Activated gamma-delta T cell (primary cell): ENCODE measurements at regions not wholly inside any gene's neighbourhood (a gene's known extent, or its start where the extent isn't known, plus 50 kb on each side); places are given as distances from the start of the nearest gene placed in this dataset.
A peak's percentile ranks its signal among the peaks of the same experiment; 100 is the strongest.
"Not testable (repeated sequence)": the region's sequence is repeated elsewhere in the genome, so short reads cannot be mapped to it uniquely, and the experiment has no call there.

Source experiments
- DNase-seq: peaks from one replicate; lab custom pipeline; 2025; lab: John Stamatoyannopoulos, UW

GRCh38 chr6:168369786-168370185 lies 50.2 kb upstream of the DACT2 start:
- DNase-seq = no peak

DNA sequence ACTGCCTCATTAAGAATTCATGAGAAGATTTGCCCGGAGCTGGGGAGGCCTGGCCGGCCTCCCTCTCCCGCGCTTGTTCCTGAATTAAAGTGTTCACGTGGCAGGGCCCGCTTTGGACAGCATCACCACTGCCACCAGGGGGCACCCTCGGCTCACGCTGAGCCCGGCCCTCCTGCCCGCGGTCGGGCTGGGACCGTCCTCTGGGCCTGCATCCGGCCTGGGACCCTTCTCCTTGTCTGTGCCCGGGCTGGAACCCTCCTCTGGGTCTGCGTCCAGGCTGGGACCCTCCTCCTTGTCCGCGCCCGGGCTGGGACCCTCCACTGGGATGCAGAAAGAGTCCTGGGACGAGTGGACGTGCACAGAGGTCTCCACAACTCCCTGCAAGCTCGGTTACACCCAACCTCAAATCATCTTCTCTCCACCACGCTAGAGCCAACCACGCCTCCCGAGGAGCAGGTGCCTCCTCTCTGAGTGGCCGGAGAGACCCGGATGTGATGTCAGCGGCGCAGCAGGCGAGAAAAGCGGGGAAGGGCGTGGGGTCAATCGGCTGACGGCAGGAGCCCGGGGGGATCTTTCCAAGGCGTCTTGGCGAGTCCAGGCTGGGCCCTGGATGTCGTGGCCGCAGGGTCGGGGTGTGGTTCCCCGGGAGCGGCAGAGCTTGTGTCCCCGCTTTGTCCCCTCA lies 50.9 kb upstream of the DACT2 start:
- DNase-seq = peak; percentile 26

GRCh38 chr6:168371185-168371584 lies 51.6 kb upstream of the DACT2 start:
- no peak for DNase-seq

GRCh38 chr6:168371618-168371980 lies 52.0 kb upstream of the DACT2 start:
- no peak for DNase-seq

- no peak for DNase-seq
These were observed 52.6 kb upstream of the DACT2 start for GRCh38 chr6:168371981-168372711.

DNA sequence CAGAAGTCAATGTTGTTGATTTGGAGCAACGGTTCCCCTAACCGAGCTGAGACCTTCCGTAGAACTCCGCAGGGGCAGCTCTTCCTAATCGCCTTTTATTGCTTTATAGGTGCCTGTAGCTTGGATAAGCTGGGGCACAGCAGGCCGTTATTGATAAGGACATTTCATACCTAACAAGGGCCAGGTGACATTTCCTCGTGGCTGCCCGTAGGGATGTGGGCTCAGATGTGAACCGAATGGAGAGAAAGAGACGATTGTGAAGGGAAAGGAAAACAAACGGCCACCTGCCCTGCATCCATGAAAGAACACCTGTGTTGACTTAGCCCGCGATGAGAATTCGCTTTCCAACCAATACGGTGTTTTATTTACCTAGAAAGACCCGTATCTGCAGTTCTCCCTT lies 53.3 kb upstream of the DACT2 start:
- no peak for DNase-seq

- no peak for DNase-seq
These were observed 53.8 kb upstream of the DACT2 start for GRCh38 chr6:168373389-168373788.

GRCh38 chr6:168374051-168374502 lies 54.5 kb upstream of the DACT2 start:
- DNase-seq = no peak

DNA sequence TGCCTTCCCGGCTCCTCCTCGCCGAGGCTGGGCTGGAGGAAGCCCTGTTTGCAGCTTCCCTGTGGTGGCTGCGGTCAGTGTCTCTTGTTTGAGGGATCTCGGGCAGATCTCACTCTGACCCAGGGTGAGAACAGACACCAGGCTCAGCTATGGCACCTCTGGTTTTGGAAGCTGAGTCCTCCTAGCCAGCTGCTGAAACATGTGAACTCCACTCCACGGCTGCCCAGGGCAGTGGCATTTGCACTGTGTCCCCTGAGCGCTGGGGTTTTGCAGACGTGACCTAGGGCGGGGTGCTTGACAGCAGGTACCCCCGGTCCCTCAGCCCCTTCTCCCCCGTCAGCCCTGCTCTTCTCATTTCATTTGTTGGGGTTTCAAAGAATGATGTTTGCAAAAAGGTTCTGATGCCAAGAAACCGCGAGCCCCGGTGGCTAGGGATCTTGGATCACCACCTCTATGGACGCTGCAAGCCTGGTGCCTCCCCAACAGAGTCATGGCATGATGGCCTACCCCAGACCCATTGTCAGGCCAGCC lies 55.0 kb upstream of the DACT2 start:
- DNase-seq = no peak

- DNase-seq = no peak
These were observed 56.5 kb upstream of the DACT2 start for GRCh38 chr6:168376120-168376519.

GRCh38 chr6:168376811-168377483 lies 57.4 kb upstream of the DACT2 start:
- no peak for DNase-seq

DNA sequence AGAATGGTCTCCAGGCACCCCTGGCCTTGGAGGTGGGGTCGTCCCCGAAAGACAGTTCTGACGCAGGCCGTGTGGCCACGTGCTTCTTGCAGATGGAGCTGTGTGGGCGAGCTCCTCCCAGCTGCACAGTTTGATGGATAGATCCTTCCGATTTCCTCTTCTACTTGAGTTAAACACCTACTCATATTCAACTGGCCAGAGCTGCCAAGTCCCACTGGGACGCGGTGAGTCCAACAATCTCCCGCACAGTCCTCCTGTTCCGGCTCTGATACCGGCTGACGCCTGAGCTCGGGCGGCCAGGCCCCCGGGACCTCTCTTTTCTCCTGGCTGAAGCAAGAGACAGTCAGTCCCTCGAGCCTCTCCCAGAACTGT lies 57.9 kb upstream of the DACT2 start:
- no peak for DNase-seq

- no peak for DNase-seq
These were observed 58.6 kb upstream of the DACT2 start for GRCh38 chr6:168377856-168378832.

DNA sequence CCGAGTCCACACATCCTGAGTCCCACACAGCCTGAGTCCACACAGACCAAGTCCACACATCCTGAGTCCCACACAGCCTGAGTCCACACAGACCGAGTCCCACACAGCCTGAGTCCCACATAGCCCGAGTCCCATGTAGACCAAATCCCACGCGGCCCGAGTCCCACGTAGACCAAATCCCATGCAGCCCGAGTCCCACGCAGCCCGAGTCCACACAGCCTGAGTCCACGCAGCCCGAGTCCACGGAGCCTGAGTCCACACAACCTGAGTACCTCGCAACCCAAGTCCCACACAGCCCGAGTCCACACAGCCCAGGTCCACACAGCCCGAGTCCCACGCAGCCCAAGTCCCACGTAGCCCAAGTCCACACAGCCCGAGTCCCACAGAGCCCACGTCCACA lies 60.0 kb upstream of the DACT2 start:
- DNase-seq = not testable (repeated sequence)

- DNase-seq = not testable (repeated sequence)
These were observed 60.6 kb upstream of the SMOC2 start for GRCh38 chr6:168380166-168380955.

GRCh38 chr6:168380956-168381605 lies 59.9 kb upstream of the SMOC2 start:
- no peak for DNase-seq

- no peak for DNase-seq
These were observed 59.1 kb upstream of the SMOC2 start for GRCh38 chr6:168381726-168382458.

- DNase-seq = no peak
These were observed 57.7 kb upstream of the SMOC2 start for GRCh38 chr6:168383062-168383854.
